ENCODE measurements at regions not wholly inside any gene's neighbourhood (a gene's known extent, or its start where the extent isn't known, plus 50 kb on each side); places are given as distances from the start of the nearest gene placed in this dataset.
"Not testable (repeated sequence)": the region's sequence is repeated elsewhere in the genome, so short reads cannot be mapped to it uniquely, and the experiment has no call there.

DNA sequence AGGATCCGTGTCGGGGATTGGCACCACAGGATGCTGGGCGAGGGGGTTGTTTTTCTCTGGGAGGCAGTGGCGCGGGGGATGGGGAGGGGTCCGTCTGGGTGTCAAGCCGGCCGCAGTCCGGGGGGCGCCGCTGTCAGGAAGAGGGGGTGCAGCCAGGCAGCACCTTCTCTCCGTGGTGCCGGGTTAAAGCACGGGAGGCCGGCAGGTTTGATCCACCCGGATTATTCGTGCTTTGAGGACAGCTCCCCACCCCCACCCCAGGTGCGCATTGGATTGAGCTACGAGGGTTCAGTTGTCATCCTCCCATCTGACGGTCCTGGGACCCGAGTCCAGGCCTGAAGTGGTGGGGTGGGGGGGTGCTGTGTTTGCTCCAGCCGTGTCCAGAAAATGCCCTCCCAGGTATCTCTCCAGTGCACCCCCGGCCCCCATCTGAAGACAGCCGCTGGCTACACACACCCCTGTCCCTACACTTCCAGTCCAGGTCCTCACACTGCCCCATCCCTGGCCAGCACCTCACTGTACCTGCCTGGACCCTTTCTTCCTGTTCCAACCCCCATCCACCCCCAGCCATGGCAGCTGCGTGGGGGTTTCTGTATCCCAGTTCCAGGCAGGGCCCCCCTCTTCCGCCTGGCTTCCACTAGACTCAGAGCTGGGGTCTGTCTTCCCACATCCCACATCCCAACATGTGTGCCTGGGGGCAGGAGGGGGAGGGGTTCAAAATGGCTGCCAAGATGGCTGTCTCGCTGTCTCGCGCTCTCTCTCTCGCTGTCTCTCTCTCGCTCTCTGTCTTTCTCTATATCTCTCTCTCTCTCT lies 114.0 kb downstream of the CRLF3 start:
- TF ChIP-seq EZH2phosphoT487 (IDR thresholded peaks at IDR 0.05; ENCODE audit: borderline replicate concordance, low read depth, low read length): not testable (repeated sequence)
- TF ChIP-seq, protein P1, sequence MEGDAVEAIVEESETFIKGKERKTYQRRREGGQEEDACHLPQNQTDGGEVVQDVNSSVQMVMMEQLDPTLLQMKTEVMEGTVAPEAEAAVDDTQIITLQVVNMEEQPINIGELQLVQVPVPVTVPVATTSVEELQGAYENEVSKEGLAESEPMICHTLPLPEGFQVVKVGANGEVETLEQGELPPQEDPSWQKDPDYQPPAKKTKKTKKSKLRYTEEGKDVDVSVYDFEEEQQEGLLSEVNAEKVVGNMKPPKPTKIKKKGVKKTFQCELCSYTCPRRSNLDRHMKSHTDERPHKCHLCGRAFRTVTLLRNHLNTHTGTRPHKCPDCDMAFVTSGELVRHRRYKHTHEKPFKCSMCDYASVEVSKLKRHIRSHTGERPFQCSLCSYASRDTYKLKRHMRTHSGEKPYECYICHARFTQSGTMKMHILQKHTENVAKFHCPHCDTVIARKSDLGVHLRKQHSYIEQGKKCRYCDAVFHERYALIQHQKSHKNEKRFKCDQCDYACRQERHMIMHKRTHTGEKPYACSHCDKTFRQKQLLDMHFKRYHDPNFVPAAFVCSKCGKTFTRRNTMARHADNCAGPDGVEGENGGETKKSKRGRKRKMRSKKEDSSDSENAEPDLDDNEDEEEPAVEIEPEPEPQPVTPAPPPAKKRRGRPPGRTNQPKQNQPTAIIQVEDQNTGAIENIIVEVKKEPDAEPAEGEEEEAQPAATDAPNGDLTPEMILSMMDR (conservative IDR thresholded peaks at IDR 0.05; ENCODE audit: low read length): not testable (repeated sequence)
